Stomach (tissue), 8 donors: ENCODE measurements at regions not wholly inside any gene's neighbourhood (a gene's known extent, or its start where the extent isn't known, plus 50 kb on each side); places are given as distances from the start of the nearest gene placed in this dataset.

Source experiments
- DNase-seq, 2 donors: peaks; one replicate each; pipeline versions ENCODE4 v3.0.0 to v3.0.0-alpha.2; 2013 to 2019
- H3K27ac ChIP-seq, 5 donors: fragments of 200-600 bp in 4 of 5; sonication (generic) in 4 of 5; one replicate each; pipeline ENCODE4 v1.5.1; 2013 to 2019; ENCODE audit warnings: mild to moderate bottlenecking in 1 of 5, moderate library complexity in 1 of 5
- H3K27me3 ChIP-seq, 3 donors: fragments of 200-600 bp; sonication (generic); one replicate each; pipeline ENCODE4 v1.5.1; 2017 to 2019; ENCODE audit warnings: mixed run types in 1 of 3
- H3K36me3 ChIP-seq, 4 donors: fragments of 200-600 bp; sonication (generic); 1 replicate in 3 of 4; 2 replicates in 1 of 4; pipeline ENCODE4 v1.5.1; 2016 to 2019
- H3K4me1 ChIP-seq, 4 donors: fragments of 200-600 bp; sonication (generic); one replicate each; pipeline ENCODE4 v1.5.1; 2016 to 2019
- H3K4me3 ChIP-seq, 4 donors: fragments of 200-600 bp; sonication (generic) in 3 of 4; one replicate each; pipeline ENCODE4 v1.5.1; 2016 to 2019; ENCODE audit warnings: mild to moderate bottlenecking in 1 of 4
- H3K9me3 ChIP-seq, 4 donors: fragments of 200-600 bp; sonication (generic); one replicate each; pipeline ENCODE4 v1.5.1; 2016 to 2019
- EP300 ChIP-seq: sonication (generic); formaldehyde crosslinking; IDR thresholded peaks from one replicate; pipeline ENCODE4 v1.6.1; 2017; ENCODE audit warnings: antibody characterized with exemption
- POLR2A ChIP-seq, 4 donors: fragments of 450-650 bp; IDR thresholded peaks; one replicate each; pipeline ENCODE4 v1.6.1; 2016; ENCODE audit warnings: antibody characterized with exemption in 4 of 4, control low read depth in 2 of 4, mild to moderate bottlenecking in 1 of 4, moderate library complexity in 1 of 4
- POLR2AphosphoS5 ChIP-seq, 3 donors: sonication (generic); formaldehyde crosslinking; IDR thresholded peaks; one replicate each; pipeline ENCODE4 v1.6.1; 2016; ENCODE audit warnings: antibody characterized with exemption in 3 of 3
- WGBS, 5 donors: extraction: QIAGEN DNeasy Blood & Tissue Kit in 3 of 5; methylation state at CpG; one replicate each; pipeline versions ENCODE4 v1.1.5 to v1.1.7; 2013 to 2018; 5-methylcytosine and 5-hydroxymethylcytosine counted together
- intact Hi-C: fragments of 100-400 bp; cut with DNase I; formaldehyde crosslinking; loops from one replicate; pipeline ENCODE4 v1.15.1; 2023; ENCODE audit warnings: low total_unique reads
- TF ChIP-seq, protein P1 (sequence below), 7 experiments: fragments of 450-650 bp in 4 of 7; fragments of 200-600 bp in 3 of 7; sonication (generic) in 3 of 7; IDR thresholded peaks; one replicate each; pipeline ENCODE4 v1.5.1; 2016 to 2019; ENCODE audit warnings: antibody characterized with exemption in 7 of 7, control low read depth in 2 of 7, mild to moderate bottlenecking in 1 of 7
- donor health status: healthy with polysubstance abuse.
- donor health status: Bipolar disorder and iron deficiency.
- donor health status: healthy.

DNA sequence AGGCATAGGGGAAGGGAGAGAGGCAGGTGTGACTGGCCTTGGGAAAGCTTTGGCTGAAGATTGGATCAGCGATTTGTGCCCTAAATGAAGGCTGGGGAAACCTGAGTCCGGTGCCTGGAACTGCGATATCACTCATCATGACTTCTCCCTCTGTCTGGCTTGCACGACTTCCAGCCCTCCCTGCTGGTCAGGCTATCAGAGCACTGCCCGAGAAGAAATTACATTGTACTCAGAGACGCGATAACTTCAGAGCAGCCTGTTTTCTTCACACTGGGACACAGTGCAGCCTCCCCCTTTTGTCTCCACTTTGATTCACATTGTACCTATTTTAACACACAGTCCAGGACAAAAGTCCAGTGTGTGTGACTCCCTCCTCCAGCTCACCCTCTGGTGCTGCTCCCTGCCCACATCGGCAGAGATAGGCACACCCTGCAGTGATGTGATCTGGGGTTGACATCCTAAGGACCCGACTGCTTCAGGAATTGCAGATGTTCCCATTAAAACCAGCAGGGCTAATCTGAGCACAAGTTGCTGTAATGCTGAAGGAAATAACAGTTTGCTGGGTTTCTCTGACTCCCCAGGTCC is 62.1 kb upstream of the CADM1 start:
- Histone ChIP-seq H3K27me3 (peaks cover 0 to 27% (median 3%) of the 10 kb centered on the region in 3 donors), H3K36me3 (no peaks in the 10 kb centered on the region), H3K4me3 (no peak overlapping the region), H3K4me1 (no peaks in the 10 kb centered on the region), H3K27ac (no peak overlapping the region), H3K9me3 (no peaks in the 10 kb centered on the region)
- DNase-seq = peak in 1 of 2 donors; percentile 16
- WGBS, 5 donors = 17 to 50% (median 37%) methylated on average over 9 of the region's 9 CpGs
- intact Hi-C loops = no loop called here
- TF ChIP-seq EP300 = no peak
- no peak for TF ChIP-seq POLR2A (IDR thresholded peaks at IDR 0.05)
- TF ChIP-seq, protein P1, sequence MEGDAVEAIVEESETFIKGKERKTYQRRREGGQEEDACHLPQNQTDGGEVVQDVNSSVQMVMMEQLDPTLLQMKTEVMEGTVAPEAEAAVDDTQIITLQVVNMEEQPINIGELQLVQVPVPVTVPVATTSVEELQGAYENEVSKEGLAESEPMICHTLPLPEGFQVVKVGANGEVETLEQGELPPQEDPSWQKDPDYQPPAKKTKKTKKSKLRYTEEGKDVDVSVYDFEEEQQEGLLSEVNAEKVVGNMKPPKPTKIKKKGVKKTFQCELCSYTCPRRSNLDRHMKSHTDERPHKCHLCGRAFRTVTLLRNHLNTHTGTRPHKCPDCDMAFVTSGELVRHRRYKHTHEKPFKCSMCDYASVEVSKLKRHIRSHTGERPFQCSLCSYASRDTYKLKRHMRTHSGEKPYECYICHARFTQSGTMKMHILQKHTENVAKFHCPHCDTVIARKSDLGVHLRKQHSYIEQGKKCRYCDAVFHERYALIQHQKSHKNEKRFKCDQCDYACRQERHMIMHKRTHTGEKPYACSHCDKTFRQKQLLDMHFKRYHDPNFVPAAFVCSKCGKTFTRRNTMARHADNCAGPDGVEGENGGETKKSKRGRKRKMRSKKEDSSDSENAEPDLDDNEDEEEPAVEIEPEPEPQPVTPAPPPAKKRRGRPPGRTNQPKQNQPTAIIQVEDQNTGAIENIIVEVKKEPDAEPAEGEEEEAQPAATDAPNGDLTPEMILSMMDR (IDR thresholded peaks at IDR 0.05) = no peak
- no peak for TF ChIP-seq POLR2AphosphoS5 (IDR thresholded peaks at IDR 0.05)

DNA sequence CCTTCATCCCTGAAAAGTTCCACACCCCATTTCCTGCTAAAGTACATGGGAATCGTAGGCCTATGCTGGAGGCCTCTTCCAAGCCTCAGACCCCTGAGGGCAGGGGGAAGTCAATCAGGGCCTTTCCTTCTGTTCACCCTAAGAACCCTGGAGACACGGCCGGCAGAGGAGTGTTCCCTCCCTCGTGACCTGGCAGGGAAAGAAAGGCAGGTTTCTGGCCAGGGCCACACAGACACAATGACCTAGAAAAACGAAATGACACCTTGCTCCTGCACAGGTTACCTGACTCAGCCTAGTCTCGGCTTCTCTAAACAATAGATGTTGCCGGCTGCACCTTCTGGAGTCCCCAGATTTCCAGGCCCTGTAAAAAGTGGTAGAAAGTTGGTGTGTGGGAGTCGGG is 60.6 kb upstream of the CADM1 start:
- no peak overlapping the region for H3K4me3 ChIP-seq
- no peak overlapping the region for H3K27ac ChIP-seq
- H3K9me3 ChIP-seq = no peaks in the 10 kb centered on the region
- H3K27me3 ChIP-seq = peaks cover 0 to 27% (median 3%) of the 10 kb centered on the region in 3 donors
- no peaks in the 10 kb centered on the region for H3K36me3 ChIP-seq
- intact Hi-C loops = no loop called here
- WGBS, 5 donors = 70 to 86% (median 77%) methylated on average over 8 of the region's 8 CpGs
- TF ChIP-seq, protein P1 (IDR thresholded peaks at IDR 0.05) = no peak
- TF ChIP-seq EP300 (no peak), POLR2A (IDR thresholded peaks at IDR 0.05) (no peak), POLR2AphosphoS5 (IDR thresholded peaks at IDR 0.05) (no peak)
- no peaks in the 10 kb centered on the region for H3K4me1 ChIP-seq
- no peak for DNase-seq

DNA sequence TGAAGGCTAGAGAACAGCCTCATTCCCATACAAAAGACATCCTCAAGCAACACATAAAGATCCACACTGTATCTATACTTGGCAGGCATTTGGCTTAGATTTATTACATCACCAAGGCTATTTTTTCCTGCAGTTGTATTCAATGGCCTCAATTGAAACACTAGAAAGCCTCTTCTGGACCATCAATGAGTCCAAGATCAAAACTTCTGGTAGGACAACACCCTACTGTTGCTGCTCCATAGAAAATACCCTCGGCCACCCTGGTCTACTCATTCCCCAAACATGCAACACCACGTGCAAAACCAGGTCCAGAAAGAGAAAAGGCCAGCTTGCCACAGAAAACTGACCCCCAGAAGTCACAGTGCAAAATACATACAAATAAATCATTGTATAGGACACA is 56.9 kb upstream of the CADM1 start:
- no peak for TF ChIP-seq EP300
- no peaks in the 10 kb centered on the region for H3K4me1 ChIP-seq
- H3K27ac ChIP-seq = no peak overlapping the region
- no peaks in the 10 kb centered on the region for H3K36me3 ChIP-seq
- DNase-seq = peak in 1 of 2 donors; percentile 18
- H3K27me3 ChIP-seq = peaks cover 0 to 14% (median 0%) of the 10 kb centered on the region in 3 donors
- H3K4me3 ChIP-seq = no peak overlapping the region
- intact Hi-C loops = no loop called here
- 46 to 73% (median 61%) methylated on average over 2 of the region's 2 CpGs for WGBS, 5 donors
- no peaks in the 10 kb centered on the region for H3K9me3 ChIP-seq

DNA sequence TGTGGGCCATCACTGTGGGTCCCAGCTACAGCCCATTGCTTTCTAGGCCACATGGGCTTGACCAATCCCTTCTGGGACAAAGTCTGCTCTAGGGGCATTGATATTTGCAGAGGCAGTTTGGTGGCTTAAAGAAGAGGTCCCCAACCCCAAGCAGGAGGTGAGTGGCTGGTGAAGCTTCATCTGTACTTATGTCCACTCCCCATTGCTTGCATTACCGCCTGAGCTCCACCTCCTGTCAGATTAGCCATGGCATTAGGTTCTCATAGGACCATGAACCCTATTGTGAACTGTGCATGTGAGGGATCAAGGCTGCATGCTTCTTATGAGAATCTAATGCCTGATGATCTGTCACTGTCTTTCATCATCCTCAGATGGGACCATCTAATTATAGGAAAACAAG is 54.4 kb upstream of the CADM1 start:
- WGBS, 5 donors = 41 to 100% (median 89%) methylated on average over 1 of the region's 1 CpG
- intact Hi-C loops = no loop called here
- no peak for DNase-seq
- Histone ChIP-seq H3K4me1 (no peaks in the 10 kb centered on the region), H3K36me3 (no peaks in the 10 kb centered on the region), H3K9me3 (no peaks in the 10 kb centered on the region), H3K27me3 (no peaks in the 10 kb centered on the region), H3K4me3 (no peak overlapping the region), H3K27ac (no peak overlapping the region)
- TF ChIP-seq POLR2A (IDR thresholded peaks at IDR 0.05) (no peak), POLR2AphosphoS5 (IDR thresholded peaks at IDR 0.05) (no peak), EP300 (no peak)
- TF ChIP-seq, protein P1 (IDR thresholded peaks at IDR 0.05) = no peak

GRCh38 chr11:115557681-115558080 is 53.5 kb upstream of the CADM1 start:
- Histone ChIP-seq H3K4me3 (no peak overlapping the region), H3K9me3 (no peaks in the 10 kb centered on the region), H3K4me1 (no peaks in the 10 kb centered on the region), H3K27me3 (no peaks in the 10 kb centered on the region), H3K36me3 (no peaks in the 10 kb centered on the region), H3K27ac (no peak overlapping the region)
- intact Hi-C loops = no loop called here
- DNase-seq = no peak
- TF ChIP-seq EP300 = no peak
- no peak for TF ChIP-seq POLR2A (IDR thresholded peaks at IDR 0.05)
- TF ChIP-seq, protein P1 (IDR thresholded peaks at IDR 0.05) = no peak
- no peak for TF ChIP-seq POLR2AphosphoS5 (IDR thresholded peaks at IDR 0.05)
- 82 to 92% (median 90%) methylated on average over 7 of the region's 7 CpGs for whole genome bisulfite sequencing, 5 donors
